LNCAP (cell line): ENCODE measurements at regions not wholly inside any gene's neighbourhood (a gene's known extent, or its start where the extent isn't known, plus 50 kb on each side); places are given as distances from the start of the nearest gene placed in this dataset.

Experiments used
- TF ChIP-seq, protein P1 (sequence below): fragments of 450-650 bp; IDR thresholded peaks from 2 replicates; pipeline ENCODE4 v1.5.1; 2017; ENCODE audit warnings: mild to moderate bottlenecking

- TF ChIP-seq, protein P1, sequence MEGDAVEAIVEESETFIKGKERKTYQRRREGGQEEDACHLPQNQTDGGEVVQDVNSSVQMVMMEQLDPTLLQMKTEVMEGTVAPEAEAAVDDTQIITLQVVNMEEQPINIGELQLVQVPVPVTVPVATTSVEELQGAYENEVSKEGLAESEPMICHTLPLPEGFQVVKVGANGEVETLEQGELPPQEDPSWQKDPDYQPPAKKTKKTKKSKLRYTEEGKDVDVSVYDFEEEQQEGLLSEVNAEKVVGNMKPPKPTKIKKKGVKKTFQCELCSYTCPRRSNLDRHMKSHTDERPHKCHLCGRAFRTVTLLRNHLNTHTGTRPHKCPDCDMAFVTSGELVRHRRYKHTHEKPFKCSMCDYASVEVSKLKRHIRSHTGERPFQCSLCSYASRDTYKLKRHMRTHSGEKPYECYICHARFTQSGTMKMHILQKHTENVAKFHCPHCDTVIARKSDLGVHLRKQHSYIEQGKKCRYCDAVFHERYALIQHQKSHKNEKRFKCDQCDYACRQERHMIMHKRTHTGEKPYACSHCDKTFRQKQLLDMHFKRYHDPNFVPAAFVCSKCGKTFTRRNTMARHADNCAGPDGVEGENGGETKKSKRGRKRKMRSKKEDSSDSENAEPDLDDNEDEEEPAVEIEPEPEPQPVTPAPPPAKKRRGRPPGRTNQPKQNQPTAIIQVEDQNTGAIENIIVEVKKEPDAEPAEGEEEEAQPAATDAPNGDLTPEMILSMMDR, result no peak
Measured at GRCh38 chr4:137967480-137968190, 274.5 kb downstream of the SLC7A11 start.

DNA sequence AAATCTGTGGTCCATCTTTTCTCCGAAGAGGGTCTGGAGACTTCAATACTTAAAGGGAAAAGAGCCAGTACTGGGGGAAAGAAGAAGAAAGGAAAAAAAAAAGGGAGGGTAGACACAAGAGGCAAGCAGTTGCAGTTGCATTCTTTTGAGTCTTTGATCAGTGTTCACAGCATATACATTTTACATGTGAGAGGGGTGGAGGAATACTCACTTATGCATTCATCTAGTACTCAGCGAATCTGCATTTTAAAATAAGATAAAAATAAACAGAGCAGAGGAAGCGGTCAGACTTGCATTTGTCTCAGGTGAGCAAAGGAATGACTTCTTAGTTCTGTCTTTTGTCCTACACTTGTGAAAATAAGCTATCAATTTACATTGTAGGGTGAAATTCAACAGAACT lies 275.6 kb downstream of the SLC7A11 start:
- TF ChIP-seq, protein P1, result no peak

DNA sequence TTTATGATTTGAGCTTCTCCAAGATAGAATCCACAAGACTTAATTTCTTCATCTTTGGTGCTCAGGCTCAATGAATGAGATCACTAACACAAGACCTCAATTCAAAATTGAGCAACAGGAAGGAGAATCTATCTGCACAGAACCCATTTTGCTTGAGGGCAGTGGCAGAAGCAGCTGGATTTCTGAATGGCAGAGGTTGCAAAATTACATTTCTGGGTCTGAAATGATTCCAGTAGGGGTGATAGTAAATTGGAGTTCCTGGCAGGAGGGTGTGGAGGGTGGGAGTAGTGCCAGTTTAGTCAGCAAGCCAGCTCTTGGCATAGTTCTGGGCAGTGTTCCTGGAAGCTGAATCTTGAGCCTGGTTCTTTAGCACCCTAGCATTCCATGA lies 281.1 kb downstream of the SLC7A11 start:
- TF ChIP-seq, protein P1, result no peak

GRCh38 chr4:137960371-137961050 lies 281.6 kb downstream of the SLC7A11 start:
- TF ChIP-seq, protein P1, result no peak

DNA sequence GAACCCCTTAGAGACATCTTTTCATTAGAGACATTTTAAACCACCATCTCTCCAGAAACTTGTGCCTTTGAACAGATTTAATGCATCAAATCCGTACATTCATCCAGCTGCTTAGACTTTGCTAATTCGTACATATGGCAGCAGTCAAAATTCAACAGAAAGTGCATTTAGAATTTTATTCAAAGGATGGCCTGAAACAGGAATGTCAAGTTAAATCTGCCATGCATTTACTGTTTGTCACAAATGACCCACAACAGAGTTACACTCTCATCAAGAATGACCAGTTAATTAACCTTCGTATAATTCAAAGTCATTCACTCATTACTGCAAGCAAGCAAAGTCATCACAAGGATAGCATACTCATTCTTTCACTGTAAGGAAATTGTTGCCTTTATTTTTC lies 284.3 kb downstream of the SLC7A11 start:
- TF ChIP-seq, protein P1, result no peak

DNA sequence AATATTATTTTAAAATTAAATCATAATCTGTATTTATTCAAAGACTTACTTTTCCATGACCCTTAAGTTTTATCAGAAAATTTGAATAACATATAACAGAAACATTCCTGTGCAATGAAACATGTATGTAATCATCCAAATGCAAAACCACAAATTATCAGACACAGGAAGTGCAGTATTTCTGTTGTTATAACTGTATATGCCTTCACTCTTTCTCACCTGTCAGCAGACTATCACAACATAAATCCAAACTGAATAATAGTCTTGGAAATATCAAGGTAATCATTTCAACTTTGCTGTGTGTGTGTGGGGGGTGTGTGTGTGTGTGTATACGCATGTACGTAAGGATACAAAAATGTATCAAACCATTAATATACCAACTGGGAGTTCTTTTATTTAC lies 285.9 kb downstream of the SLC7A11 start:
- TF ChIP-seq, protein P1, result no peak

DNA sequence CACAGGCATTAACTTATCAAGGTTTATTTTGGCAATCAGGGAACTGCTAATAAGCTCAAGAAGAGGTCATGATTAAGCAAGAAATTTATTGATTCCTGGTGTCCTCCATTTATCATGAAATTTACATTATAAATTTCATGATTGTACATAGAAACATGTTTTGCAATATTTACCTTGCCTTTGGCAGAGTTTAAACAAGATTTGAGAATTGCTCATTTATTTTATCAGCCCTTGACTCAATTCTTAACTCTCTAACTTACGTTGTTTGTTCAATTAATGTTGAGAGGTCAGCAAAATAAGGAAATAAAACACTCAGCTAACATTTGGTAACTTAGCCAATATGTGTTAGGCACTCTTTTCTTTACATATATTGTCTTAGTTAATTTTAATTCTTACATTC lies 286.6 kb downstream of the SLC7A11 start:
- TF ChIP-seq, protein P1, result no peak
